Uterus (tissue), 3 donors: ENCODE measurements at regions not wholly inside any gene's neighbourhood (a gene's known extent, or its start where the extent isn't known, plus 50 kb on each side); places are given as distances from the start of the nearest gene placed in this dataset.

Experiments used
- DNase-seq, 2 donors: peaks; one replicate each; pipeline ENCODE4 v3.0.0-alpha.2; 2019 to 2020
- H3K27ac ChIP-seq, 2 donors: fragments of 200-600 bp; sonication (generic); 1 replicate in 1 of 2; 2 replicates in 1 of 2; pipeline ENCODE4 v1.5.1; 2016 to 2018
- H3K27me3 ChIP-seq, 2 donors: fragments of 200-600 bp; sonication (generic); one replicate each; pipeline ENCODE4 v1.5.1; 2018 to 2019; ENCODE audit warnings: control low read depth in 1 of 2
- H3K36me3 ChIP-seq, 2 donors: fragments of 200-600 bp; sonication (generic); one replicate each; pipeline ENCODE4 v1.5.1; 2019; ENCODE audit warnings: control low read depth in 1 of 2
- H3K4me1 ChIP-seq, 2 donors: fragments of 200-600 bp; sonication (generic); one replicate each; pipeline ENCODE4 v1.5.1; 2018 to 2019; ENCODE audit warnings: control low read depth in 1 of 2
- H3K4me3 ChIP-seq, 2 donors: fragments of 200-600 bp; sonication (generic); 1 replicate in 1 of 2; 2 replicates in 1 of 2; pipeline ENCODE4 v1.5.1; 2018 to 2019; ENCODE audit warnings: mild to moderate bottlenecking in 1 of 2
- H3K9me3 ChIP-seq, 2 donors: fragments of 200-600 bp; sonication (generic); one replicate each; pipeline ENCODE4 v1.5.1; 2019; ENCODE audit warnings: control low read depth in 1 of 2
- POLR2A ChIP-seq, 2 donors: fragments of 450-650 bp; IDR thresholded peaks; one replicate each; pipeline ENCODE4 v1.6.1; 2016; ENCODE audit warnings: antibody characterized with exemption in 2 of 2, mild to moderate bottlenecking in 1 of 2, moderate library complexity in 1 of 2
- intact Hi-C: fragments of 100-400 bp; cut with DNase I; formaldehyde crosslinking; loops from one replicate; pipeline ENCODE4 v1.15.1; 2023; ENCODE audit warnings: low total_unique reads
- TF ChIP-seq, protein P1 (sequence below), 4 experiments: fragments of 200-600 bp in 2 of 4; fragments of 450-650 bp in 2 of 4; sonication (generic) in 2 of 4; IDR thresholded peaks; one replicate each; pipeline ENCODE4 v1.5.1; 2016 to 2019; ENCODE audit warnings: antibody characterized with exemption in 4 of 4, mild to moderate bottlenecking in 2 of 4, moderate library complexity in 1 of 4
- donor health status: DM: yes; HTN: yes; CAD: no.

DNA sequence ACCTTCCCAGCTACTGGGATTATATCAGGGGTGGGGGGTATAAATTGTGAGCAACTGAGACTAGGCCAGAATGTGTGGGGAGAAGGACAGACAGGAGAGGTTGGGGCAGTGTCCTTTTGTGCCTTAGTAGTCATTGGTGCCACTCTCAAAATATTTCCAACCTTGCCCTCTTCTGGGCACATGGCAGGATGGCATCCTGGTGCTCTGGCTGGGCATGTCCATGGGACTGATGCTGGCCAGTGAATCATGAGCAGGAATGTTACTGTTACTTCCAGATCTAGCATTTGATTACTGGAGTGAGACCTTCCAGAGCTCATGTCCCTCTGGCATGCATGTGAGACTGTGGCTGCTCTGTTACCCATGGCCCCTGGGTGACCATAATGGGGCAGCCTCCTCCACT lies 151.2 kb downstream of the MATN1 start:
- DNase-seq, result no peak
- intact Hi-C loops, result no loop called here
- Histone ChIP-seq H3K4me3 (no peak overlapping the region), H3K36me3 (no peaks in the 10 kb centered on the region), H3K4me1 (no peaks in the 10 kb centered on the region), H3K27me3 (no peaks in the 10 kb centered on the region), H3K27ac (no peak overlapping the region), H3K9me3 (no peaks in the 10 kb centered on the region)
- TF ChIP-seq POLR2A (IDR thresholded peaks at IDR 0.05), result no peak
- TF ChIP-seq, protein P1, sequence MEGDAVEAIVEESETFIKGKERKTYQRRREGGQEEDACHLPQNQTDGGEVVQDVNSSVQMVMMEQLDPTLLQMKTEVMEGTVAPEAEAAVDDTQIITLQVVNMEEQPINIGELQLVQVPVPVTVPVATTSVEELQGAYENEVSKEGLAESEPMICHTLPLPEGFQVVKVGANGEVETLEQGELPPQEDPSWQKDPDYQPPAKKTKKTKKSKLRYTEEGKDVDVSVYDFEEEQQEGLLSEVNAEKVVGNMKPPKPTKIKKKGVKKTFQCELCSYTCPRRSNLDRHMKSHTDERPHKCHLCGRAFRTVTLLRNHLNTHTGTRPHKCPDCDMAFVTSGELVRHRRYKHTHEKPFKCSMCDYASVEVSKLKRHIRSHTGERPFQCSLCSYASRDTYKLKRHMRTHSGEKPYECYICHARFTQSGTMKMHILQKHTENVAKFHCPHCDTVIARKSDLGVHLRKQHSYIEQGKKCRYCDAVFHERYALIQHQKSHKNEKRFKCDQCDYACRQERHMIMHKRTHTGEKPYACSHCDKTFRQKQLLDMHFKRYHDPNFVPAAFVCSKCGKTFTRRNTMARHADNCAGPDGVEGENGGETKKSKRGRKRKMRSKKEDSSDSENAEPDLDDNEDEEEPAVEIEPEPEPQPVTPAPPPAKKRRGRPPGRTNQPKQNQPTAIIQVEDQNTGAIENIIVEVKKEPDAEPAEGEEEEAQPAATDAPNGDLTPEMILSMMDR (IDR thresholded peaks at IDR 0.05), result no peak

DNA sequence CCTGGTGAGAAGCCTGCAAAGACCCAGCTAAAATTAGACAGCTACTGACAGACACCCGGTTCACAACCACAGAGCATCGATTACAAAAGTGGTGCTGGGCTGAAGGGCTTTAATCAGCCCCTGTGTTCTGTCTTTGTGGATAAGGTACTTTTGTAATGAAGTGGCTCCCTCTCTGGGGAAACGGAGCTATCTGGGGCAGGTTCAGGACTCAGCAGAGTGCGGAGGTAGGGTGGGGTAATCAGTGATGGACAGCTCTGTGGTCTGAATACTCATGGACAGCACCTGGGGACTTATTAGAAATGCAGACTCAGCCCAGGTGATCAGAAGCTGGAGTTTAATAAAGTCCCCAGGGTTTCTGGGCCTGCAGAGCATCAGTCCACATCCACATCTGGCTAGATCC lies 152.0 kb downstream of the MATN1 start:
- intact Hi-C loops, result no loop called here
- no peaks in the 10 kb centered on the region for H3K9me3 ChIP-seq
- H3K36me3 ChIP-seq, result no peaks in the 10 kb centered on the region
- H3K4me1 ChIP-seq, result no peaks in the 10 kb centered on the region
- H3K4me3 ChIP-seq, result no peak overlapping the region
- no peaks in the 10 kb centered on the region for H3K27me3 ChIP-seq
- no peak for DNase-seq
- TF ChIP-seq, protein P1 (IDR thresholded peaks at IDR 0.05), result no peak
- H3K27ac ChIP-seq, result no peak overlapping the region

DNA sequence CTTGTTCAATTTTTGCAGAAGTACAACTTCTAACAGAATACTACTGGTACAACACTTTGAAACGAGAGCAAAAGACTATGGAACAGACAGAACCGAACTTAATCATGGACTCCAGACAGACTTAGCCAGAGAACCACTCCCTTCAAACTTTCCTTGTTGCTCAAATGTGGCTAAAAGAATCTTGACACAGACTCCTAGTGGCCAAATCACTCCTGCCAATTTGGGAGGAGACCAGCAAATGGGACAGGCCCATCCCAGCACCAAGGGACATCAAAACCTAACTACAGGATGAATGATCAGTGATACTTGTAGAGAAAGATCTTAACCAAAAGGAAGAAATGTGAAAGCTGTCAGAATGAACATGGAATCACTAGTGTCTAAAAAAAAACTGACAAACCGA lies 154.0 kb downstream of the MATN1 start:
- no peaks in the 10 kb centered on the region for H3K4me1 ChIP-seq
- intact Hi-C loops, result no loop called here
- peaks cover 0 to 3% of the 10 kb centered on the region in 2 donors for H3K9me3 ChIP-seq
- DNase-seq, result no peak
- H3K36me3 ChIP-seq, result no peaks in the 10 kb centered on the region
- TF ChIP-seq, protein P1 (IDR thresholded peaks at IDR 0.05), result no peak
- no peak for TF ChIP-seq POLR2A (IDR thresholded peaks at IDR 0.05)
- H3K27ac ChIP-seq, result no peak overlapping the region
- H3K27me3 ChIP-seq, result no peaks in the 10 kb centered on the region
- H3K4me3 ChIP-seq, result no peak overlapping the region

DNA sequence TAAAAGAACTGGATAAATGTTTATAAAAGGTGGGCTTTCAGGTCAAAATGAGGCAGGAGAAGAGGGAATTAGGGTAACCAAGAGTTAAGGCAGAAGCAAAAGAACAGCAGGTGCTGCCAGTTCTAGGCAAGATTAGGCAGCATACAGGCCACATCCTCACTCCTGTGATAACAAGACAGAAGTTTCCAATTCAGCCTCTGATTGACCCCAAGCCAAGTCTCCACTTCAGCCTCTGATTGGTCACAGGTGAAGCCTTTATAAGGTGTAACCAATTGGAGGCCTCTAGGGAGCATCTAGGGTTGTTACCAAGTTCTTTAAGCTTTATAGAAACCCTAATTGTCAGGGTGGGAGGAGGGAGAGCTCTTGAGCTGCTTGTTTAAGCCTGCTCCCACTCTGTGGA lies 160.8 kb downstream of the MATN1 start:
- no peak for DNase-seq
- intact Hi-C loops, result no loop called here
- TF ChIP-seq, protein P1 (IDR thresholded peaks at IDR 0.05), result no peak
- no peak for TF ChIP-seq POLR2A (IDR thresholded peaks at IDR 0.05)

DNA sequence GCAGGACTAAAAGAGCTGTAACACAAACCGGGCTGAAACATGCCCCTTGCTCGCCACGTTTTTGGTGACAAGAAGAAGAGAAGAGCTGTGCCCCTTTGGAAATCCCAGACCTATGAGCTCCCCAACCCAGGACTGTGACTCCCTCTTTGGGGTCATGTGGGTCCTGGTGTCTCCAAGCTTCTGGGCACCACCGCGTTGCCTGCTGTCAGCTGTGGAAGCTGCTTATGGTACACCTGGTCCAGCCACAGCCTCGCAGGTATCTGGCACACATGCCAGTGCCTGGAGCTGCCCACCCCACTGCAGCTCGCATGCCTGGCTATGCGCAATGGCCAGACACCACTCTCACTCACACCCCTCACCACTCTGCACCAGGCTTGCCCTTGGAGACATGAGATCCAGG lies 171.8 kb downstream of the MATN1 start:
- Histone ChIP-seq H3K27me3 (no peaks in the 10 kb centered on the region), H3K4me1 (no peaks in the 10 kb centered on the region), H3K36me3 (no peaks in the 10 kb centered on the region), H3K27ac (no peak overlapping the region), H3K4me3 (no peak overlapping the region), H3K9me3 (no peaks in the 10 kb centered on the region)
- no peak for TF ChIP-seq POLR2A (IDR thresholded peaks at IDR 0.05)
- TF ChIP-seq, protein P1 (IDR thresholded peaks at IDR 0.05), result no peak
- intact Hi-C loops, result no loop called here
- no peak for DNase-seq

More for the DNA sequence above, 160.8 kb downstream of the MATN1 start:
- H3K27me3 ChIP-seq, result no peaks in the 10 kb centered on the region
- H3K36me3 ChIP-seq, result no peaks in the 10 kb centered on the region
- H3K4me1 ChIP-seq, result no peaks in the 10 kb centered on the region
- no peak overlapping the region for H3K4me3 ChIP-seq
- H3K27ac ChIP-seq, result no peak overlapping the region
- peaks cover 0 to 15% of the 10 kb centered on the region in 2 donors for H3K9me3 ChIP-seq
